CD4-positive, alpha-beta T cell treated with Interleukin-21 for 1 hour (primary cell): ENCODE measurements at regions not wholly inside any gene's neighbourhood (a gene's known extent, or its start where the extent isn't known, plus 50 kb on each side); places are given as distances from the start of the nearest gene placed in this dataset.

Experiments used
- DNase-seq: peaks from one replicate; pipeline ENCODE4 v3.0.0-alpha.2; 2020

GRCh38 chr5:74277418-74277817 lies 363.1 kb downstream of the ENC1 start:
- no peak for DNase-seq

- no peak for DNase-seq
Observed at GRCh38 chr5:74275171-74275992, 365.1 kb downstream of the ENC1 start.

- DNase-seq = no peak
Observed at GRCh38 chr5:74274326-74274725, 366.2 kb downstream of the ENC1 start.

GRCh38 chr5:74272831-74273451 lies 367.6 kb downstream of the ENC1 start:
- DNase-seq = no peak

GRCh38 chr5:74272024-74272775 lies 368.3 kb downstream of the ENC1 start:
- DNase-seq = no peak

- no peak for DNase-seq
Observed at GRCh38 chr5:74268297-74268696, 372.2 kb downstream of the ENC1 start.

- no peak for DNase-seq
Observed at GRCh38 chr5:74266836-74267235, 373.7 kb downstream of the ENC1 start.

GRCh38 chr5:74266132-74266531 lies 374.4 kb downstream of the ENC1 start:
- DNase-seq = no peak

GRCh38 chr5:74262544-74263207 lies 377.9 kb downstream of the ENC1 start:
- DNase-seq = no peak

- no peak for DNase-seq
Observed at GRCh38 chr5:74261866-74262265, 378.7 kb downstream of the ENC1 start.

- DNase-seq = no peak
Observed at GRCh38 chr5:74261421-74261820, 379.1 kb downstream of the ENC1 start.

- no peak for DNase-seq
Observed at GRCh38 chr5:74259572-74259971, 381.0 kb downstream of the ENC1 start.

- DNase-seq = no peak
Observed at GRCh38 chr5:74258314-74258665, 382.2 kb downstream of the ENC1 start.

- no peak for DNase-seq
Observed at GRCh38 chr5:74257645-74258313, 382.7 kb downstream of the ENC1 start.

GRCh38 chr5:74257060-74257527 lies 383.4 kb downstream of the ENC1 start:
- DNase-seq = no peak

- no peak for DNase-seq
Observed at GRCh38 chr5:74255692-74256392, 384.7 kb downstream of the ENC1 start.

- DNase-seq = no peak
Observed at GRCh38 chr5:74254257-74254656, 386.3 kb downstream of the ENC1 start.

- DNase-seq = no peak
Observed at GRCh38 chr5:74252044-74252443, 388.5 kb downstream of the ENC1 start.

GRCh38 chr5:74251141-74252035 lies 389.1 kb downstream of the ENC1 start:
- no peak for DNase-seq

- no peak for DNase-seq
Observed at GRCh38 chr5:74250304-74251102, 390.0 kb downstream of the ENC1 start.
